Vagina (tissue), 2 donors: ENCODE measurements at regions not wholly inside any gene's neighbourhood (a gene's known extent, or its start where the extent isn't known, plus 50 kb on each side); places are given as distances from the start of the nearest gene placed in this dataset.

Experiments used
- CTCF ChIP-seq, 3 experiments: fragments of 450-650 bp in 2 of 3; fragments of 200-600 bp in 1 of 3; sonication (generic) in 1 of 3; IDR thresholded peaks; one replicate each; pipeline ENCODE4 v1.5.1; 2017 to 2019; ENCODE audit warnings: antibody characterized with exemption in 3 of 3, mild to moderate bottlenecking in 2 of 3, moderate library complexity in 2 of 3
- POLR2A ChIP-seq, 2 donors: fragments of 450-650 bp; IDR thresholded peaks; one replicate each; pipeline ENCODE4 v1.6.1; 2017; ENCODE audit warnings: antibody characterized with exemption in 2 of 2, mild to moderate bottlenecking in 2 of 2, moderate library complexity in 2 of 2
- POLR2AphosphoS5 ChIP-seq, 2 donors: sonication (generic); formaldehyde crosslinking; IDR thresholded peaks; one replicate each; pipeline ENCODE4 v1.9.0; 2017; ENCODE audit warnings: antibody characterized with exemption in 2 of 2, mild to moderate bottlenecking in 2 of 2, low read depth in 1 of 2; ENCODE audit not compliant: insufficient read depth in 1 of 2

DNA sequence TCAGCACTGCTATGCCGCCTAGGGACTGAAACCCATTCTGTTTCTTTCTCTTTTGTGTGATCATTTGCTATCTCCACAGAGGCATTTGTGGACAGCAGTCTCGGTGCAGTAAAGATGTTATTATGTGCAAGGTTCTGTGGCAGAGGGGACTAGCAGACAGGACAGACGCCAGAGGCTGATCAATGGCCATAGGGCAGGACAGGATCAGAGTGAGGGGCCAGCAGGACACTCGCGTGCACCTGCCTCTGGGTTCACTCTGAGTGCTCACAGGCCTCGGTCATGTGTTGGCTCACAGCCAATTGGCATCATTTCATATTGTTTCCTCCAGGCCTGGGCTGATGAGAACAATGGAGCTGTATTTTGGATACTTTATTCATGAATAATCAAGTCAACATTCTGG is 212.6 kb downstream of the TGFB2 start:
- TF ChIP-seq POLR2A (IDR thresholded peaks at IDR 0.05) (no peak), CTCF (IDR thresholded peaks at IDR 0.05) (no peak), POLR2AphosphoS5 (IDR thresholded peaks at IDR 0.05; ENCODE audit: insufficient read depth in 1 of 2, low read depth in 1 of 2) (no peak)
